ENCODE measurements at regions not wholly inside any gene's neighbourhood (a gene's known extent, or its start where the extent isn't known, plus 50 kb on each side); places are given as distances from the start of the nearest gene placed in this dataset.
"Not testable (repeated sequence)": the region's sequence is repeated elsewhere in the genome, so short reads cannot be mapped to it uniquely, and the experiment has no call there.

- Histone ChIP-seq H3K4me3 (ENCODE audit: insufficient read depth, low read length) (no peak overlapping the region), H3K27me3 (ENCODE audit: insufficient read depth, low read length) (no peaks in the 10 kb centered on the region), H4K20me1 (ENCODE audit: insufficient read depth, low read length) (no peaks in the 10 kb centered on the region), H3K27ac (ENCODE audit: low read depth, low read length) (no peak overlapping the region), H3K4me2 (ENCODE audit: insufficient read depth, low read length) (no peak overlapping the region), H3K9me3 (ENCODE audit: low read depth, low read length) (no peaks in the 10 kb centered on the region), H3K79me2 (ENCODE audit: insufficient read depth, low read length) (no peaks in the 10 kb centered on the region), H3K36me3 (ENCODE audit: insufficient read depth, low read length) (no peaks in the 10 kb centered on the region), H2AFZ (ENCODE audit: low read length) (no peak overlapping the region), H3K4me1 (ENCODE audit: insufficient read depth, low read length) (peaks cover 18% of the 10 kb centered on the region)
- DNase-seq (ENCODE audit: insufficient read length, low spot score, missing footprints): no peak
- TF ChIP-seq CTCF (IDR thresholded peaks at IDR 0.05; ENCODE audit: extremely low read depth, low read depth, low read length): no peak
Measured at GRCh38 chr15:66635817-66636216, 66.2 kb upstream of the SMAD6 start.

DNA sequence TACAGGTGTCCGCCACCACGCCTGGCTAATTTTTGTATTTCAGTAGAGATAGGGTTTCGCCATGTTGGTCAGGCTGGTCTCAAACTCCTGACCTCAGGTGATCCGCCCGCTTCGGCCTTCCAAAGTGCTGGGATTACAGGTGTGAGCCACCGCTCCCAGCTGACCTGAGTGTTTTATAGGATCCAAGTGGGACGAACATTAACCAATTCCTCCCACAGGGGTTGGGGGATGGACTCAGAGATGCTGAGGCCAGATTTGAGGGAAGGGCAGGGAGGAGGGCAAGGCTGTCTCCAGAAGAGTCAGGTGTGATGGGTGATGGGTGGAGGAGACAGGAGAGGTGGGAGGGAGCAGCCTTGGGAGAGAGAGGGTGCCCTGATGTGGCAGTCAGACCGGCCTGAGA lies 65.0 kb upstream of the SMAD6 start:
- peaks cover 18% of the 10 kb centered on the region for H3K4me1 ChIP-seq (ENCODE audit: insufficient read depth, low read length)
- H2AFZ ChIP-seq (ENCODE audit: low read length); H3K27ac ChIP-seq (ENCODE audit: low read depth, low read length); H4K20me1 ChIP-seq (ENCODE audit: insufficient read depth, low read length); H3K36me3 ChIP-seq (ENCODE audit: insufficient read depth, low read length); H3K9me3 ChIP-seq (ENCODE audit: low read depth, low read length); H3K4me3 ChIP-seq (ENCODE audit: insufficient read depth, low read length); H3K4me2 ChIP-seq (ENCODE audit: insufficient read depth, low read length); H3K79me2 ChIP-seq (ENCODE audit: insufficient read depth, low read length); DNase-seq (ENCODE audit: insufficient read length, low spot score, missing footprints); H3K27me3 ChIP-seq (ENCODE audit: insufficient read depth, low read length): not testable (repeated sequence)

- peaks cover 15% of the 10 kb centered on the region for H3K4me1 ChIP-seq (ENCODE audit: insufficient read depth, low read length)
- H2AFZ ChIP-seq (ENCODE audit: low read length): no peak overlapping the region
- H4K20me1 ChIP-seq (ENCODE audit: insufficient read depth, low read length): no peaks in the 10 kb centered on the region
- no peaks in the 10 kb centered on the region for H3K27me3 ChIP-seq (ENCODE audit: insufficient read depth, low read length)
- H3K9me3 ChIP-seq (ENCODE audit: low read depth, low read length): no peaks in the 10 kb centered on the region
- no peak overlapping the region for H3K4me2 ChIP-seq (ENCODE audit: insufficient read depth, low read length)
- no peaks in the 10 kb centered on the region for H3K36me3 ChIP-seq (ENCODE audit: insufficient read depth, low read length)
- H3K4me3 ChIP-seq (ENCODE audit: insufficient read depth, low read length): no peak overlapping the region
- H3K27ac ChIP-seq (ENCODE audit: low read depth, low read length): no peak overlapping the region
- TF ChIP-seq CTCF (IDR thresholded peaks at IDR 0.05; ENCODE audit: extremely low read depth, low read depth, low read length): no peak
- no peaks in the 10 kb centered on the region for H3K79me2 ChIP-seq (ENCODE audit: insufficient read depth, low read length)
- DNase-seq (ENCODE audit: insufficient read length, low spot score, missing footprints): no peak
Measured at GRCh38 chr15:66638377-66638776, 63.7 kb upstream of the SMAD6 start.

DNA sequence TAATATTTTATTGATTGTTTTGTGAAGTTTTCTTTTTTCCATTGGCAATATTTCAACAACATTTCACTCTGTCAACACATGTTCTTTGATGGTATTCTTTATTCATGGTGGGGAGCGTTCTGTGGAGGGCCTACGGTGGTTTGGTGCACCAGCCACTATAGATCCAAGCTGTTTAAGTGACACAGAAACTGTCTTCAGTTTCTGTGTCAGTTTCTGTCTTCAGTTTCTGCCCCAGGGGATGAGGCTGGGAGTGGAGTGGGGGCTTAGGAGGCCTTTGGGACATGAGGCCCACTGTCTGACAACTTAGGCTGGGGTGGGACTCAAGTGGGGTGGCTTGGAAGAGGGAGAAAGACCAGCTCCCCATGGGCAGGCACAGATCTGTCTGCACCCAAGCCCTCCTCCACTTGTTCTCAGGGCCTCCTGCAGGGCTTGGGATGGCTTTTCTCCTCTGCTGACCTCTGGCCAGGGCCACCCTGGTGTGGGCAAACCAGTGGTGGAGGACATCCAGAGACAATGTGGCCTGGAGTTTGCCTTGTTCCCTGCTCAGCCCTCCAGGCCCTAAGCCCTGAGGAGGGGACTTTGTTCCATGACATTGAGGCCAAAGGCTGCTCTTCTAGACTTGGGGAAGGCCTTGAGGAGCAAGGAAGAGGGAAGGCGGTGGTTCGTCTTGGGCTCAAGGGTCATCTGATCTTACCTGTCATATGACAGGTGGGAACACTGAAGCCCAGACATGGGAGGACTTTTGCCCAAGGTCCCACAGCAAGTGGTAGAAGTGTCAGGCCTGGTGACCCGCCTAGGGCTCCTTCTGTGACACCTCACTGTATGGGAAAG lies 60.3 kb upstream of the SMAD6 start:
- Histone ChIP-seq H3K27ac (ENCODE audit: low read depth, low read length) (no peak overlapping the region), H3K9me3 (ENCODE audit: low read depth, low read length) (no peaks in the 10 kb centered on the region), H3K4me2 (ENCODE audit: insufficient read depth, low read length) (no peak overlapping the region), H3K27me3 (ENCODE audit: insufficient read depth, low read length) (no peaks in the 10 kb centered on the region), H3K36me3 (ENCODE audit: insufficient read depth, low read length) (no peaks in the 10 kb centered on the region), H3K4me1 (ENCODE audit: insufficient read depth, low read length) (peaks cover 39% of the 10 kb centered on the region), H3K79me2 (ENCODE audit: insufficient read depth, low read length) (no peaks in the 10 kb centered on the region), H2AFZ (ENCODE audit: low read length) (no peak overlapping the region), H4K20me1 (ENCODE audit: insufficient read depth, low read length) (no peaks in the 10 kb centered on the region), H3K4me3 (ENCODE audit: insufficient read depth, low read length) (no peak overlapping the region)
- TF ChIP-seq CTCF (IDR thresholded peaks at IDR 0.05; ENCODE audit: extremely low read depth, low read depth, low read length): no peak
- DNase-seq (ENCODE audit: insufficient read length, low spot score, missing footprints): no peak

Data from osteoblast (primary cell).